Ishikawa (cell line): ENCODE measurements at regions not wholly inside any gene's neighbourhood (a gene's known extent, or its start where the extent isn't known, plus 50 kb on each side); places are given as distances from the start of the nearest gene placed in this dataset.

Experiments used
- CEBPB ChIP-seq: IDR thresholded peaks from 2 replicates; pipeline ENCODE4 v1.6.1; 2012
- CREB1 ChIP-seq: IDR thresholded peaks from 2 replicates; pipeline ENCODE4 v1.6.1; 2012; ENCODE audit warnings: low read depth
- EGR1 ChIP-seq: IDR thresholded peaks from 2 replicates; pipeline ENCODE4 v1.6.1; 2012
- EP300 ChIP-seq: IDR thresholded peaks from 2 replicates; pipeline ENCODE4 v1.6.1; 2012; ENCODE audit warnings: borderline replicate concordance
- FOXM1 ChIP-seq: IDR thresholded peaks from 2 replicates; pipeline ENCODE4 v1.6.1; 2012; ENCODE audit warnings: low read depth, borderline replicate concordance
- MAX ChIP-seq: IDR thresholded peaks from 2 replicates; pipeline ENCODE4 v1.6.1; 2012
- NFIC ChIP-seq: IDR thresholded peaks from 2 replicates; pipeline ENCODE4 v1.6.1; 2012
- RAD21 ChIP-seq: IDR thresholded peaks from 2 replicates; pipeline ENCODE4 v1.6.1; 2012; ENCODE audit warnings: low read depth
- TAF1 ChIP-seq: IDR thresholded peaks from 2 replicates; pipeline ENCODE4 v1.6.1; 2012; ENCODE audit warnings: low read depth, mild to moderate bottlenecking
- TCF12 ChIP-seq: IDR thresholded peaks from 2 replicates; pipeline ENCODE4 v1.6.1; 2012; ENCODE audit warnings: low read depth
- TEAD4 ChIP-seq: IDR thresholded peaks from 2 replicates; pipeline ENCODE4 v1.6.1; 2012
- USF1 ChIP-seq: IDR thresholded peaks from 2 replicates; pipeline ENCODE4 v1.6.1; 2012
- YY1 ChIP-seq: IDR thresholded peaks from 2 replicates; pipeline ENCODE4 v1.6.1; 2012; ENCODE audit warnings: low read depth
- ZBTB7A ChIP-seq: IDR thresholded peaks from 2 replicates; pipeline ENCODE4 v1.6.1; 2012; ENCODE audit warnings: low read depth
- TF ChIP-seq, protein P1 (sequence below): IDR thresholded peaks from 2 replicates; pipeline ENCODE4 v1.6.1; 2012; ENCODE audit warnings: low read depth, mild to moderate bottlenecking

GRCh38 chr5:69030358-69031062 is 63.3 kb upstream of the SLC30A5 start:
- TF ChIP-seq YY1, result no peak
- no peak for TF ChIP-seq NFIC
- TF ChIP-seq RAD21, result no peak
- TF ChIP-seq FOXM1, result no peak
- no peak for TF ChIP-seq MAX
- no peak for TF ChIP-seq USF1
- TF ChIP-seq EP300, result no peak
- TF ChIP-seq CREB1, result no peak
- no peak for TF ChIP-seq ZBTB7A

DNA sequence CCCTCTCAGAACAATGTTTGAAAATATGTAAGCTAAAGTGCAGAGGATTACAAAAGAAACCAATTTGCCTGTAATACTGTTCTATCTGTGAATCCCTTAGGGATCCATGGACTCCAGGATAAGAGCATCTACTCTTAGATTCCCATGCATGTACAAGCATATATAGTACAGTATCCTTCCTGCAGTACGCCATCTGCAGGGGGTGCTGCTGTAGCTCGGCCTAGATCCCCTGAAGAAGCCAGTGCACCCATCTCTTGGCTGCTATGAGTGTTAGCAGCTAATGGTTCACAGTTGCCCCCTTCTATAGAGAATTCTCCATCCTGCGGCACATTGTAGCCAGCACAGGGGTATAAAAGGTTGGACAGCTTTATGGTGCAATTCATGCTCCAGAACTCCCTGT is 61.8 kb upstream of the SLC30A5 start:
- TF ChIP-seq YY1, result no peak
- TF ChIP-seq TAF1, result no peak
- TF ChIP-seq CREB1, result no peak
- TF ChIP-seq TEAD4, result no peak
- no peak for TF ChIP-seq CEBPB
- no peak for TF ChIP-seq EP300
- no peak for TF ChIP-seq EGR1
- no peak; the same call in 1 of the 2 replicates for TF ChIP-seq RAD21
- TF ChIP-seq MAX, result no peak
- TF ChIP-seq USF1, result no peak
- no peak for TF ChIP-seq FOXM1
- TF ChIP-seq, protein P1, sequence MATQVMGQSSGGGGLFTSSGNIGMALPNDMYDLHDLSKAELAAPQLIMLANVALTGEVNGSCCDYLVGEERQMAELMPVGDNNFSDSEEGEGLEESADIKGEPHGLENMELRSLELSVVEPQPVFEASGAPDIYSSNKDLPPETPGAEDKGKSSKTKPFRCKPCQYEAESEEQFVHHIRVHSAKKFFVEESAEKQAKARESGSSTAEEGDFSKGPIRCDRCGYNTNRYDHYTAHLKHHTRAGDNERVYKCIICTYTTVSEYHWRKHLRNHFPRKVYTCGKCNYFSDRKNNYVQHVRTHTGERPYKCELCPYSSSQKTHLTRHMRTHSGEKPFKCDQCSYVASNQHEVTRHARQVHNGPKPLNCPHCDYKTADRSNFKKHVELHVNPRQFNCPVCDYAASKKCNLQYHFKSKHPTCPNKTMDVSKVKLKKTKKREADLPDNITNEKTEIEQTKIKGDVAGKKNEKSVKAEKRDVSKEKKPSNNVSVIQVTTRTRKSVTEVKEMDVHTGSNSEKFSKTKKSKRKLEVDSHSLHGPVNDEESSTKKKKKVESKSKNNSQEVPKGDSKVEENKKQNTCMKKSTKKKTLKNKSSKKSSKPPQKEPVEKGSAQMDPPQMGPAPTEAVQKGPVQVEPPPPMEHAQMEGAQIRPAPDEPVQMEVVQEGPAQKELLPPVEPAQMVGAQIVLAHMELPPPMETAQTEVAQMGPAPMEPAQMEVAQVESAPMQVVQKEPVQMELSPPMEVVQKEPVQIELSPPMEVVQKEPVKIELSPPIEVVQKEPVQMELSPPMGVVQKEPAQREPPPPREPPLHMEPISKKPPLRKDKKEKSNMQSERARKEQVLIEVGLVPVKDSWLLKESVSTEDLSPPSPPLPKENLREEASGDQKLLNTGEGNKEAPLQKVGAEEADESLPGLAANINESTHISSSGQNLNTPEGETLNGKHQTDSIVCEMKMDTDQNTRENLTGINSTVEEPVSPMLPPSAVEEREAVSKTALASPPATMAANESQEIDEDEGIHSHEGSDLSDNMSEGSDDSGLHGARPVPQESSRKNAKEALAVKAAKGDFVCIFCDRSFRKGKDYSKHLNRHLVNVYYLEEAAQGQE, result no peak
- TF ChIP-seq NFIC, result no peak
- TF ChIP-seq TCF12, result no peak
- no peak for TF ChIP-seq ZBTB7A

DNA sequence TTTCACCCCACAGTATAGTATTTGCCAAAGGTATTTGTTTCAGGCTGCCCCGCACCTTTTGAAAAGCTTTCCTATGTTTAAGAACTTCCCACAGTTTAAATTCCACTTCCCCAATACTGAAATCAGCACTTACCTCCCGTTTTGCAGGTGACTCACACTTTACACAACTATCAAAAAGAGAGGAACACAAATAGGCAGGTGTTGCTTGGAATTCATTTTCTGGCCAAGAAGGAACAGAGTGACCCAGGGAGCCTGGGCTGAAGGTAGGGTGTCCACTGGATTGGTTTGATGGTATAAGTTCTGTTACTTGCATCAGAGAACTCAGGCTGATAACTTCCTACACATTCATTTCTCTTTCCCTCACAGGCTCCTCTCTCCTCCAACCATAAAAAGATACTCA is 60.1 kb upstream of the SLC30A5 start:
- TF ChIP-seq EP300, result no peak
- no peak for TF ChIP-seq ZBTB7A
- no peak for TF ChIP-seq FOXM1
- TF ChIP-seq USF1, result no peak

- TF ChIP-seq NFIC, result no peak
- no peak for TF ChIP-seq FOXM1
- TF ChIP-seq, protein P1, result no peak
- no peak for TF ChIP-seq EGR1
These were observed 58.9 kb upstream of the SLC30A5 start for GRCh38 chr5:69034898-69035297.

DNA sequence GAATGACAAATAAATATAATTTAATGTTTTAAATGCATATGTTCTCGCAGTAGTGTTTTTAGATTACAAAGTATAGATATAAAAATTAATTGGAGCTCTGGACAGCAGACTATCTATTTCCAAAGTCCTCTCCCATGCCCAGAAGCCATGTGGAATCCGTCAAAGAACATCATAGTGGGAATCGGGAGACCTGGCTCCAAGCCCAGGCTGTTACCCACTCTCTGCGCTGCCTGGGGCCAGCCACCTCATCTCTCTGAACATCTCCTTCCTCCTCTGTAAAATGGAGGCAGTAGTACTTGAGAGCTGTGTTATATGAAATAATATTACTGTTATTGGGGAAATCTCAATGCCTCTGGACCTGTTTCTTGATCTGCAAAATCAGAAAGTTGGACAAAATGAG is 58.1 kb upstream of the SLC30A5 start:
- TF ChIP-seq CREB1 (no peak), EGR1 (no peak), RAD21 (no peak), TCF12 (no peak), NFIC (no peak), TAF1 (no peak), USF1 (no peak), FOXM1 (no peak), YY1 (no peak), CEBPB (no peak), MAX (no peak), ZBTB7A (no peak), EP300 (no peak), TEAD4 (no peak)
- TF ChIP-seq, protein P1, result no peak
